NCI-H2107 treated with DMSO at 0.1 percent for 48 hours (cell line): ENCODE measurements at regions not wholly inside any gene's neighbourhood (a gene's known extent, or its start where the extent isn't known, plus 50 kb on each side); places are given as distances from the start of the nearest gene placed in this dataset.
"Not testable (repeated sequence)": the region's sequence is repeated elsewhere in the genome, so short reads cannot be mapped to it uniquely, and the experiment has no call there.

Experiments
- DNase-seq: peaks from one replicate; lab custom pipeline; 2025; ENCODE audit not compliant: unreplicated experiment; lab: John Stamatoyannopoulos, UW

GRCh38 chr5:36778336-36778735 lies 98.2 kb upstream of the NIPBL start:
- no peak for DNase-seq

DNA sequence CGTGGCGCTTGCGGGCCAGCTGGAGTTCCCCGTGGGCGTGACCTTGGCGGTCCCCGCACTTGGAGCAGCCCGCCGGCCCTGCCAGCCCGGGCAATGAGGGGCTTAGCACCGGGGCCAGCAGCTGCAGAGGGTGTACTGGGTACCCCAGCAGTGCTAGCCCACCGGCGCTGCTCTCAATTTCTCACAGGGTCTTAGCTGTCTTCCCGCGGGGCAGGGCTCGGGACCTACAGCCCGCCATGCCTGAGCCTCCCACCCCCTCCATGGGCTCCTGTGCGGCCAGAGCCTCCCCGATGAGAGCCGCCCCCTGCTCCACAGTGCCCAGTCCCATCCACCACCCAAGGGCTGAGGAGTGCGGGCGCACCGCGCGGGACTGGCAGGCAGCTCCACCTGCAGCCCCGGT lies 94.0 kb upstream of the NIPBL start:
- not testable (repeated sequence) for DNase-seq

- no peak for DNase-seq
Measured at GRCh38 chr5:36786448-36787012, 90.0 kb upstream of the NIPBL start.

- no peak for DNase-seq
Measured at GRCh38 chr5:36787365-36788093, 89.0 kb upstream of the NIPBL start.

DNA sequence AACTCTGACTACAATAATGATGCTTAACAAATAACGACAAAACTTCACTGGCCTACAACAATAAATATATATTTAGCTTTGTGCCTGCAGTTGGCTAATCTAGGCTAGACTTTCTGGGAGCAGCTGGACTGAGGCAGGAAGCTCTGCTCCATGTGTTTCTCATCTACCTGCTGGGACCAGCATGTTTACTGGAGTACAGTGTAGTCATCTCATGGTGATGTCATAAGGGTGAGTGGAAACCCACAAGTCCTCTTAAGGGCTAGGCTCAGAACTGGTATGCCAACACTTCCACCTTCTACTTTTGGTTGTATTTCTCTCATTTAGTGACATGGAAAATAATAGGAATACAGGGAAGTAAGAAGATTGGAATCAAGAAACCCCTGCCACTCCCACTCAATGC lies 85.7 kb upstream of the NIPBL start:
- DNase-seq = no peak

DNA sequence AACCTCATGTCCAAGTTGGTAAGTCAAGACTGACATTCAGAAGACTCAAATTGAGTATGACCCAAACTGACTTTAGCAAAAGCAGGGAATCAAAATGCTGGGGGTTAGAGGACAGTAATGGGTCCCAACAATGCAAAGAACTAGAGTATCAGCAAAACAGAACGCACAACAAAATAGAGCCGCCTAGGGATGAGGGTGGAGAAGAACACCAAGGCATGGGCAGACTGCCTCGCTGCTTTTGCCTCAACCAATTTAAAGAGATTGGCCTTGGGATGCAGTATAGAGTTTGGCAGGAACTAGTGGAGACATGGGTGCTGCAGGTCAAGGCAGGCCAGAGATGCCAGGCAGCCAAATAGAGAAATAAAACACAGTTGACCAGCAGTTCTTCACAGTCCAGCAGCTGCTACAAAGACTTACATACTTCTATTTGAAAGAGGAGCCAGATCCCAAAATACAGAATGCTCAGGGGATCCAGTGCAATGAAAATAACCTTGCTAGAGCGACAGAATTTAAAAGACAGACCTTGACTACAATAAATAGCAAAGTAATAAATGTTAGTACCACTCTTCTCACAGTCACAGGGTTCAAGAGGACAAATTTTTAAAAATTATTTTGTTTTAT lies 83.9 kb upstream of the NIPBL start:
- DNase-seq = no peak

DNA sequence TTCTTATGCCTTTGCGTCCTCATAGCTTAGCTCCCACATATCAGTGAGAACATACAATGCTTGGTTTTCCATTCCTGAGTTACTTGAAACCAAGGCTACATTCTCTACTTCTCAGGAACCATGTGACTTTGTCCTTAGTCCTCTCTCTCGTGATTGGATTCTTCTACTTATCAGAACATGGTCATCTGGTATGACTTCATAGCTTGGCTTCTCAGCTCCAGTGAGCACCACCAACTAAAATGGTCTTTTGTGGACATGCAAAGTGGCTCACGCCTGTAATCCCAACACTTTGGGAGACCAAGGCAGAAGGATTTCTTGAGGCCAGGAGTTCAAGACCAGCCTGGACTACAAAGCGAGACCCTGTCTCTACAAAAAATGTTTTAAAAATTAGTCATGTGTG lies 81.2 kb upstream of the NIPBL start:
- DNase-seq = no peak

- DNase-seq = no peak
Measured at GRCh38 chr5:36796155-36796554, 80.4 kb upstream of the NIPBL start.

DNA sequence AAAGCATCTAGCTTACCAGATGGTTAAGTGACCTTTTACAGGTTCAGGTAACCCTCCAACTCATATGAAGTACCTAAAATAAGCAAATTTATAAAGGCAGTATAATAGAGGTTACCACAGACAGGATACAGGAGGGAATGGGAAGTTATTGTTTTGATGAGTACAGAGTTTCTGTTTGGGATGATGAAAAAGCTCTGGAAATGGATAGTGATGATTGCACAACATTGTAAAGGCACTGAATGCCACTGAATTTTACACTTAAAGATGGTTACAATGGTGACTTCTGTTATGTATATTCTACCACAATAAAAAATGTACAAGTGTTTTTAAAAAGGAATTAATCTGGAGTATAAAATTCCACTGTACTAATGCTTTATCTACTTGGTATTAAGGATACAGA lies 75.0 kb upstream of the NIPBL start:
- DNase-seq = no peak

- DNase-seq = no peak
Measured at GRCh38 chr5:36802187-36802586, 74.4 kb upstream of the NIPBL start.

- DNase-seq = not testable (repeated sequence)
Measured at GRCh38 chr5:36813249-36813648, 63.3 kb upstream of the NIPBL start.

DNA sequence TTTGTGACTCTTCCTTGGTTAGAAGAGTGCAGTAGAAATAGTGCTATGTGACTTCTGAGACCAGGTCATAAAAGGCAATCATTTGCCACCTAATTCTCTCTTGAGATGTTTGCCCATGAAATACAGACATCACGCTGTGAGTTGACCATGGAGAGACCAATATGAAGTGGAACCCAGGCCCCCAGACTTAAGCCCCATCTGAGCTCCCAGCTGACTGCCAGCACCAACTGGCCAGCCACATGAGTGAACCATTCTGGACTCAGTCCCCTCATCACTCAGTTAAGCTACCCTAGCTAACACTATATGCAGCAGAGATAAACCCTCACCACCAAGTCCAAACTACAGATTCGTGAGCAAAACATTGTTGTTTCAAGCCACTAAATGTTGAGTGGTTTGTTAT lies 60.7 kb upstream of the NIPBL start:
- no peak for DNase-seq

DNA sequence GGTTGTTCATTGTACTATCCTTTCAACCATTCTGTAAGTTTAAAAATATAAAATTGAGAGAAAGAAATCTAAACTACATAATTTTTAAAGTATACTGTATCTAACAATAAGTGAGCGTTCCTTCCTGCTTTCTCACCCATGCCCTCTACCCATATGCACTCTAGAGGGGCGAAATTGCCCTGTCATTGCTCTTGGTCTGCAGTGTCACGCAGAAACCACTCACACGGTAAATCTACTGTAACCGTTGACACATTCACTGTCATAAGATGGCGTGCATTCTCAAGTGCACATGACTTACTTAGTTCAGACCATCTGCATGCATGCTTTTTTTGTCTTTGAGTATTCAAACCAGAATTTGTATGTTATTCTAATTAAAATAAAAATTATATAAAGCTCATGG lies 55.7 kb upstream of the NIPBL start:
- no peak for DNase-seq

DNA sequence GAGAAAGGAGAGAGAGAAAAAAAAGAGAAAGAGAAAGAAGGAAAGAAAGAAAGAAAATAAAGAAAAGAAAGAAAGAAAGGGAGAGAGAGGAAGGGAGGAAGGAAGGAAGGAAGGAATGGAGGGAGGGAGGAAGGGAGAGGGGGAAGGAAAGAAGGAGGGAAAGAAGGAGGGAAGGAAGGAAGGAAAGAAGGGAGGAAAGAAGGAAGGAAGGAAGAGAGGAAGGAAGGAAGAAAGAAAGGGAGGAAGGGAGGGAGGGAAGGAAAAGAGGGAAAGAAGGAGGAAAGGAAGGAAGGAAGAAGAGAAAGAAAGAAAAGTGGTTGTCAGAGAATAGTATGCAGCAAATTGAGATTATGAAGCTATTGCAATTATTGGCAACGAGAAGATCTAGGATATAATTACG lies 49.9 kb upstream of the NIPBL start:
- DNase-seq = no peak
